NT2/D1 (cell line): ENCODE measurements at regions not wholly inside any gene's neighbourhood (a gene's known extent, or its start where the extent isn't known, plus 50 kb on each side); places are given as distances from the start of the nearest gene placed in this dataset.

Source experiments
- DNase-seq: peaks from one replicate; pipeline ENCODE4 v3.0.0-alpha.2; 2011; ENCODE audit warnings: low read depth, low spot score
- H3K27me3 ChIP-seq: 2 replicates; pipeline ENCODE4 v1.6.0; 2011; ENCODE audit warnings: mild to moderate bottlenecking; ENCODE audit not compliant: insufficient read length, insufficient read depth
- H3K36me3 ChIP-seq: 2 replicates; pipeline ENCODE4 v1.6.1; 2011; ENCODE audit warnings: mild to moderate bottlenecking, low read length, mixed read lengths; ENCODE audit not compliant: insufficient read depth, insufficient read length
- H3K4me1 ChIP-seq: 2 replicates; pipeline ENCODE4 v1.5.1; 2011; ENCODE audit not compliant: insufficient read depth, insufficient read length
- H3K4me3 ChIP-seq: 2 replicates; pipeline ENCODE4 v1.5.1; 2011; ENCODE audit warnings: low read depth; ENCODE audit not compliant: insufficient read length
- H3K9ac ChIP-seq: 2 replicates; pipeline ENCODE4 v1.6.0; 2011; ENCODE audit warnings: low read depth; ENCODE audit not compliant: insufficient read length
- H3K9me3 ChIP-seq: 2 replicates; pipeline ENCODE4 v1.5.1; 2011; ENCODE audit warnings: mild to moderate bottlenecking, low read length; ENCODE audit not compliant: insufficient read depth
- SUZ12 ChIP-seq: IDR thresholded peaks from 2 replicates; pipeline ENCODE4 v1.6.1; 2011; ENCODE audit not compliant: insufficient read length, insufficient read depth; ENCODE audit errors: extremely low read depth
- YY1 ChIP-seq: IDR thresholded peaks from 2 replicates; pipeline ENCODE4 v1.6.1; 2011; ENCODE audit not compliant: insufficient read length, insufficient read depth
- ZNF274 ChIP-seq: IDR thresholded peaks from 2 replicates; pipeline ENCODE4 v1.6.1; 2011; ENCODE audit warnings: mild to moderate bottlenecking, low read depth, low read length

DNA sequence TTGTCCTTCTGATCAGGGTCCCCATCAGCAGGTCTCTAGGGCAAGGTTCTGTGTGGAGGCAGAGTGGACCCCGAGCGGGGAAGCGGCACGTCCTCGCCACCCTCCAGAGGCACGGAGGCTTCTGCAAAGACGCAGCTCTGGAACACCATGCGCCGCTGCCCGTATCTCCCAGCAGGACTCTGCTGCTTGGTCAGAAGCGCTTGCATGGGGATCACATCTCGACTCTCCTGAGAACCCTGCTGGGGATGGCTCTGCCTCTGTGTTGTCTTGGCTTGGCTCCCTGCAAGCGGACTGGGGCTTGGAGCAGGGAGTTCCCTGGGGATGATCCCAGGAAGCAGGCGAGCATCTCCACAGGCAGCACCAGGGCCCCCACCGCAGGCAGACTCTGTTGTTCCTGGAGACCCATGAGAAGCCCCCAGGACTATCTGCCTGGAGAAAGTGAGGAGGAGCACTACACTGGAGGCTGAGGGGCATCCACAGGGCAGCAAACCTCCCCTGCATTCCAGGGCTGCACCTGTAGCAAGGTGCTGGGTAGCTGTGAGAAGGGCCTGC, 520.5 kb downstream of the GLRX3 start:
- H3K27me3 ChIP-seq = no peaks in the 10 kb centered on the region
- TF ChIP-seq YY1 (no peak), SUZ12 (no peak), ZNF274 (no peak)
- no peak for DNase-seq
- H3K4me1 ChIP-seq = peaks cover 9% of the 10 kb centered on the region
- H3K36me3 ChIP-seq = no peaks in the 10 kb centered on the region
- H3K9me3 ChIP-seq = no peaks in the 10 kb centered on the region
- no peak overlapping the region for H3K4me3 ChIP-seq
- H3K9ac ChIP-seq = no peak overlapping the region

DNA sequence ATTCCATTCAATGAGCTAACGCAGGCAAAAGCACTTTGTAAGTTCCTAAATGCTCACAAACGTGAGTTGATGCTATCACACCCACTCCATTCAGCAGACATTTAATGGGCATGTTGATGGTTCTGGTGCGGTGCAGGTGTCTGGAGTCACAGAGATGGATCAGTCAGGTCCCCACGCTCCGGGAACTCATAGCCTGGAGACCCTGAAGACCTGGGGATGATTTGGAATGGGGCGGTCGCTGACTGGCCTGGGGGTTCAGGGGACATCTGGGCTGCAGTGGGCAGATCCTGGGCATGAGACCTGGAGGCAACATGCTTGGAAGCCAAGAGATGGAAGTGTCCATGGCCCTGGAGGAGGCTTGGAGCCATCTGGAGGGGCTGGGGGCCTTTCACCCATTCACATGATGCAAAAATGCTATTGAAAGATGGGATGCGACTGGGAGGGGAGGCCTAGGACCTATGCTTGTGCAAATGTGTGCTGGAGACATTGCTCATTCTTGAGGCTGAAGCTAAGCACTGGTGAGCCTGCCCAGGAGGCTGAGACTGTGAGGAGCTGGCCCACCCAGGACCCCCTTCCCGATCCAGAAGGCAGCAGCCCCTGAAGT, 522.6 kb downstream of the GLRX3 start:
- DNase-seq = no peak

DNA sequence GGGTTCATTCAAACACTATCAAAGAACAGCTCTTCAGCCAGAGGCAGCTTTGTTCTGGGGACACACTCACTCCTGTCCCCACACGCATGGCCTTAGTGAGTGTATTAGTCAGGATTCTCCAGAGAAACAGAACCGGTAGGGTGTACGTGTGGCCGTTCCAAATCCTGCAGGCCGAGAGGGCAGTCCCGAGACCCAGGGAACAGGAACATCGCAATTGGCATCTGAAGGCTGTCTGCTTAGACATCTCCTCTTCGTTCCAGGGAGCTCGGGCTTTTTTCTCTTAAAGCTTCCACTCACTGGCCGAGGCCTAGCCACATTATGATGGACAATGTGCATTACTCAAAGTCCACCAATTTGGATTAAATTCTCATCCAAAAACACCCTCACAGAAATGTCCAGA, 523.3 kb downstream of the GLRX3 start:
- Histone ChIP-seq H3K9me3 (no peaks in the 10 kb centered on the region), H3K9ac (no peak overlapping the region), H3K36me3 (no peaks in the 10 kb centered on the region), H3K4me3 (no peak overlapping the region), H3K27me3 (no peaks in the 10 kb centered on the region), H3K4me1 (peaks cover 9% of the 10 kb centered on the region)
- no peak for TF ChIP-seq YY1
- no peak for TF ChIP-seq SUZ12
- TF ChIP-seq ZNF274 = no peak
- no peak for DNase-seq

More for the DNA sequence above, 522.6 kb downstream of the GLRX3 start:
- Histone ChIP-seq H3K36me3 (no peaks in the 10 kb centered on the region), H3K27me3 (no peaks in the 10 kb centered on the region), H3K9ac (no peak overlapping the region), H3K9me3 (no peaks in the 10 kb centered on the region), H3K4me1 (peaks cover 9% of the 10 kb centered on the region), H3K4me3 (no peak overlapping the region)
- TF ChIP-seq SUZ12 (no peak), YY1 (no peak), ZNF274 (no peak)

DNA sequence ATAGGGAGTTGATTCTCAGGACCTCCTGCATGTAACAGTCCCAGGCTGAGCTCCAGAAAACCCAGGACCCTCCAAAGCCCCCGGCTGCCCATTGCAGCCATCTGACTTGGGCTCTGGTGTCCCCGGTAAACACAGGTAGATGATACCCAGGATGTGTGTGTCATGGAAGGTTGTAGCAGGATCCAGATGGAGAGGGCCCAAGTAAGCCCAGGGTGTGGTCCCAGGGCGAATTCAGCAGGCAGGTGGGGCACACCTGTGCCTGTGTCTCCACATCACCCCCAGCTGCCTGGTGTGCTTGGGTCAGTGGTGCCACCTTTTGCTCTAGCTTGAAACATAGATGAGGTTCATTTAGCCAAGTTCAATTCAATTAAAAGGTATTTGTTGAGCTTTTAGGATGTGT, 524.1 kb downstream of the GLRX3 start:
- no peak for TF ChIP-seq YY1
- no peak for TF ChIP-seq ZNF274
- TF ChIP-seq SUZ12 = no peak
- Histone ChIP-seq H3K36me3 (no peaks in the 10 kb centered on the region), H3K9me3 (no peaks in the 10 kb centered on the region), H3K4me3 (no peak overlapping the region), H3K9ac (no peak overlapping the region), H3K4me1 (peaks cover 9% of the 10 kb centered on the region), H3K27me3 (no peaks in the 10 kb centered on the region)
- no peak for DNase-seq

DNA sequence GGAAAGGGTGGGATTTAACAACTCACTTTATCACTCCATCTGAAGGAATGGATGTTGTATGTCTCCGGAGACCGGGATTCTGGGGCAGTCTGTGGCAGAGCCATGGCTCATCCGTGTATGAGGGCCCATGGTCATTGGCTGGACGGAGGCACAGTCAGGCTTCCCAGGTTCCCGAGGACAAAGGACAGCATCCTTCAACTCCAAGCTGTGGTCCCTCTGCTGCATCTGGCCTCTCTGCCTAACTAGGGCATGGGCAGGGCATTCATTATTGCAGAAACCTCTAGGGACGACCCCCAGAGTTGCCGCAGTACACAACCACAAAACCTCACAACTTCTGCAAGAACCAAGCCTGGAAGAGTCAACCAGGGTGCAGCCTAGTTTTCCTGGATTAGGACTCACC, 525.2 kb downstream of the GLRX3 start:
- DNase-seq = no peak
- TF ChIP-seq YY1 = no peak
- no peak for TF ChIP-seq ZNF274
- TF ChIP-seq SUZ12 = no peak
- H3K9ac ChIP-seq = no peak overlapping the region
- H3K4me1 ChIP-seq = peaks cover 3% of the 10 kb centered on the region
- no peak overlapping the region for H3K4me3 ChIP-seq
- no peaks in the 10 kb centered on the region for H3K36me3 ChIP-seq
- no peaks in the 10 kb centered on the region for H3K27me3 ChIP-seq
- H3K9me3 ChIP-seq = no peaks in the 10 kb centered on the region

DNA sequence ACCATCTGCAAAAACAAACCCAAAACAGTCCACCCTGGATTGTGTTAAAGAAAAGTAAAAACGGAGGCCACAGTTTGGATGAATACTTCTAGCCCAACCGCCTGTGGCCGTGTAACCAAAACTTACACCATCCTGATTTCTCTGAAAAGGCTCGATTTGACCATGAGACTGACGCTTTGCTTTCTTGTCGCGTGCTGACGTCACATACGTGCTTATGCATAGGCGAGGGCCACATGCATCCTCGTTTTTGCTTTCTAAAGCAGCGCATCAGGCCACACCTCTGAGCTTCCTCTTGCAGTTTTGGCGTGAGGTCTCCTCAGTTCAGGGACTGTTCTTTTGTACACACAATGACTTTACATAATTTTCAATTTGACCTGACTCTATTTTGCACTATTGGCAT, 526.6 kb downstream of the GLRX3 start:
- TF ChIP-seq SUZ12 = no peak
- TF ChIP-seq ZNF274 = no peak
- no peak for TF ChIP-seq YY1
- no peak overlapping the region for H3K9ac ChIP-seq
- no peak for DNase-seq
- no peaks in the 10 kb centered on the region for H3K27me3 ChIP-seq
- no peak overlapping the region for H3K4me3 ChIP-seq
- H3K4me1 ChIP-seq = no peaks in the 10 kb centered on the region
- H3K36me3 ChIP-seq = no peaks in the 10 kb centered on the region
- H3K9me3 ChIP-seq = no peaks in the 10 kb centered on the region

DNA sequence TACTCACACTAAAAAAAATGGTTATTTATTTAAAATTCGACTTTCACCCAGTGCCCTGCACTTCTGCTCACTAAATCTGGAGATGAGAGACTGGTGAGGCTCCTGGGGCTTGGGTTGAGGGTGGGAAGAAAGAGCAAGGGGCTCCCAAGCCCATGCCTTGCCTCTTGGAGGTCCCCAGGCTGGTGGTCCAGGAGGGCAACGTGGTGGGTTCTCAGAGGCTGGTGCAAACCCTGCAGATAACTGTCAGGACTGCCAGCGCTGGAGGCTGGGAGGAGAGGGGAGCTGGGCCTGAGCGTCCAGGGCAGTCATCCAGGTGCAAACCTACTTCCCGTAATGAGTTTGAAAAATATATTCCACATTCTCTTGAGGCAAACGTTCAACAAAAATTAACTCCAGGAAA, 528.3 kb downstream of the GLRX3 start:
- Histone ChIP-seq H3K4me1 (no peaks in the 10 kb centered on the region), H3K36me3 (no peaks in the 10 kb centered on the region), H3K4me3 (no peak overlapping the region), H3K9ac (no peak overlapping the region), H3K27me3 (no peaks in the 10 kb centered on the region), H3K9me3 (no peaks in the 10 kb centered on the region)
- no peak for DNase-seq
- TF ChIP-seq ZNF274 (no peak), SUZ12 (no peak)
